Loucy (cell line): ENCODE measurements at regions not wholly inside any gene's neighbourhood (a gene's known extent, or its start where the extent isn't known, plus 50 kb on each side); places are given as distances from the start of the nearest gene placed in this dataset.

Experiments used
- H2AFZ ChIP-seq: fragments of 200-600 bp; sonication (generic); 2 replicates; pipeline ENCODE4 v1.6.0; 2016; ENCODE audit warnings: antibody characterized with exemption, mild to moderate bottlenecking, low read length, moderate library complexity
- H3F3A ChIP-seq: fragments of 200-600 bp; 2 replicates; pipeline ENCODE4 v1.6.0; 2016; ENCODE audit warnings: antibody characterized with exemption, low read depth, mild to moderate bottlenecking
- H3K27me3 ChIP-seq: fragments of 200-600 bp; sonication (generic); 2 replicates; pipeline ENCODE4 v1.6.1; 2014; ENCODE audit warnings: low read length, mild to moderate bottlenecking; ENCODE audit not compliant: insufficient read depth, poor library complexity, severe bottlenecking
- H3K36me3 ChIP-seq: fragments of 200-600 bp; sonication (generic); 2 replicates; pipeline ENCODE4 v1.6.1; 2016; ENCODE audit warnings: low read length; ENCODE audit not compliant: insufficient read depth
- H3K4me1 ChIP-seq: fragments of 200-600 bp; sonication (generic); 2 replicates; pipeline ENCODE4 v1.5.1; 2014; ENCODE audit warnings: low read length, mild to moderate bottlenecking; ENCODE audit not compliant: insufficient read depth, poor library complexity, severe bottlenecking
- H3K4me2 ChIP-seq: fragments of 200-600 bp; sonication (generic); 2 replicates; pipeline ENCODE4 v1.6.0; 2014; ENCODE audit warnings: antibody characterized with exemption, low read length, low read depth, mild to moderate bottlenecking; ENCODE audit not compliant: poor library complexity, severe bottlenecking
- H3K4me3 ChIP-seq: fragments of 200-600 bp; sonication (generic); 2 replicates; pipeline ENCODE4 v1.5.1; 2014; ENCODE audit warnings: low read length, mild to moderate bottlenecking, mixed read lengths; ENCODE audit not compliant: poor library complexity, severe bottlenecking
- H3K79me2 ChIP-seq: fragments of 200-600 bp; sonication (generic); 2 replicates; pipeline ENCODE4 v1.6.1; 2014; ENCODE audit warnings: low read length; ENCODE audit not compliant: insufficient read depth
- H3K9ac ChIP-seq: fragments of 200-600 bp; sonication (generic); 2 replicates; pipeline ENCODE4 v1.6.0; 2014; ENCODE audit warnings: mild to moderate bottlenecking, low read depth, low read length, moderate library complexity; ENCODE audit not compliant: poor library complexity, severe bottlenecking
- H3K9me2 ChIP-seq: fragments of 200-600 bp; sonication (generic); replicated peaks from 2 replicates; pipeline ENCODE4 v1.6.1; 2016; ENCODE audit warnings: low read depth, low read length, mixed read lengths
- H3K9me3 ChIP-seq: fragments of 200-600 bp; sonication (generic); 2 replicates; pipeline ENCODE4 v1.6.1; 2014; ENCODE audit warnings: mild to moderate bottlenecking, antibody characterized with exemption, low read length, low read depth; ENCODE audit not compliant: insufficient read depth
- H4K20me1 ChIP-seq: fragments of 200-600 bp; sonication (generic); 2 replicates; pipeline ENCODE4 v1.6.0; 2014; ENCODE audit warnings: antibody characterized with exemption, low read length, mild to moderate bottlenecking; ENCODE audit not compliant: insufficient read depth, poor library complexity, severe bottlenecking
- EZH2phosphoT487 ChIP-seq: fragments of 200-600 bp; IDR thresholded peaks from 2 replicates; pipeline ENCODE4 v1.6.1; 2018; ENCODE audit warnings: antibody characterized with exemption, mild to moderate bottlenecking, moderate library complexity, borderline replicate concordance
- TF ChIP-seq, protein P1 (sequence below): fragments of 200-600 bp; sonication (generic); conservative IDR thresholded peaks from 2 replicates; pipeline ENCODE4 v1.5.1; 2014; ENCODE audit warnings: mild to moderate bottlenecking, antibody characterized with exemption, low read length

DNA sequence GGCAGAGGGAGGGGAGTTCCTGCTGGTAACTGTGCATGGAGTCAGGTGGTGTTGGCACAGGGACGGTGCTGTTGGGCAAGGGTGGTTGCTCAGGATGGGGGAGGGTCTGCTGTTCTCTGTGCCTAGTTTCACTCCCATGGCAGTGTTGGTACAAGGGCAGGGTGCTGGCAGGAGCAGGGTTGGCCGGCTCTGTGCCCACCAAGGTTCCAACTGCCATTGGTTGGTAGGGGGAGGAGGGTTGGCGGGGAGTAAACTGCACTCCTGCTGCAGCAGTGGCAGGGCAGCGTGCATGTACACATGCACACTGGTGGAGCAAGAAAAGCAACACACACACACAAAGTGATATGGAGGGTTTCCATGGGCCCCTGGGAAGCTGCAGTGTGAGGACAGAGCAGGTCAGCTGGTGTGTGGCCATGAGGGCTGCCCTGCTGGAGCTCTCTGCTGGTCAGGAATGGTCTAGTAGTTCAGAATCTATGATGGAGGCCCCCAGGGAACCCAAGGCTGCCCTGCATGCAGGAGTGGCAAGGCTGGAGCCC is 269.9 kb upstream of the MGAT4C start:
- Histone ChIP-seq H3K9me2 (no peaks in the 10 kb centered on the region), H3K4me3 (no peak overlapping the region), H3K79me2 (no peaks in the 10 kb centered on the region), H3K9ac (no peak overlapping the region), H3K27me3 (no peaks in the 10 kb centered on the region), H3K4me1 (no peaks in the 10 kb centered on the region), H3K9me3 (peaks cover 19% of the 10 kb centered on the region), H3F3A (no peaks in the 10 kb centered on the region), H3K4me2 (no peak overlapping the region), H3K36me3 (no peaks in the 10 kb centered on the region), H2AFZ (no peak overlapping the region), H4K20me1 (no peaks in the 10 kb centered on the region)
- TF ChIP-seq, protein P1, sequence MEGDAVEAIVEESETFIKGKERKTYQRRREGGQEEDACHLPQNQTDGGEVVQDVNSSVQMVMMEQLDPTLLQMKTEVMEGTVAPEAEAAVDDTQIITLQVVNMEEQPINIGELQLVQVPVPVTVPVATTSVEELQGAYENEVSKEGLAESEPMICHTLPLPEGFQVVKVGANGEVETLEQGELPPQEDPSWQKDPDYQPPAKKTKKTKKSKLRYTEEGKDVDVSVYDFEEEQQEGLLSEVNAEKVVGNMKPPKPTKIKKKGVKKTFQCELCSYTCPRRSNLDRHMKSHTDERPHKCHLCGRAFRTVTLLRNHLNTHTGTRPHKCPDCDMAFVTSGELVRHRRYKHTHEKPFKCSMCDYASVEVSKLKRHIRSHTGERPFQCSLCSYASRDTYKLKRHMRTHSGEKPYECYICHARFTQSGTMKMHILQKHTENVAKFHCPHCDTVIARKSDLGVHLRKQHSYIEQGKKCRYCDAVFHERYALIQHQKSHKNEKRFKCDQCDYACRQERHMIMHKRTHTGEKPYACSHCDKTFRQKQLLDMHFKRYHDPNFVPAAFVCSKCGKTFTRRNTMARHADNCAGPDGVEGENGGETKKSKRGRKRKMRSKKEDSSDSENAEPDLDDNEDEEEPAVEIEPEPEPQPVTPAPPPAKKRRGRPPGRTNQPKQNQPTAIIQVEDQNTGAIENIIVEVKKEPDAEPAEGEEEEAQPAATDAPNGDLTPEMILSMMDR, result no peak
- TF ChIP-seq EZH2phosphoT487, result no peak

DNA sequence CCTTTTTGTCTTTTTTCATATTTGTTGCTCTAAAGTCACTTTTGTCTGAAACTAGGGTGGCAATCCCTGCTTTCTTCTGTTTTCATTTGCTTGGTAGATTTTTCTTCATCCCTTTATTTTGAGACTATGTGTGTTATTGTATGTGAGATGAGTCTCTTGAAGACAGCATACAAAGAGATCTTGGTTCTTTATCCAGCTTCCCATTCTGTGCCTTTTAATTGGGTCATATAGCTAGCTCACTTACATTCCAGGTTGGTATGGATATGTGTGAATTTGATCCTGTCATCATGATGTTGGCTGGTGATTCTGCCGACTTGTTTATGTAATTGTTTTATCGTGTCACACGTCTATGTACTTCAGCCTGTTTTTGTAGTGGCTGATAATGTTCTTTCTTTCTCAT is 267.7 kb upstream of the MGAT4C start:
- Histone ChIP-seq H3K9me2 (no peaks in the 10 kb centered on the region), H4K20me1 (no peaks in the 10 kb centered on the region), H3K4me1 (no peaks in the 10 kb centered on the region), H3K4me2 (no peak overlapping the region), H3K27me3 (no peaks in the 10 kb centered on the region), H3K4me3 (no peak overlapping the region), H3F3A (no peaks in the 10 kb centered on the region), H3K9ac (no peak overlapping the region), H3K9me3 (peaks cover 19% of the 10 kb centered on the region), H3K79me2 (no peaks in the 10 kb centered on the region), H3K36me3 (no peaks in the 10 kb centered on the region), H2AFZ (no peak overlapping the region)
- TF ChIP-seq, protein P1, result no peak
- TF ChIP-seq EZH2phosphoT487, result no peak

DNA sequence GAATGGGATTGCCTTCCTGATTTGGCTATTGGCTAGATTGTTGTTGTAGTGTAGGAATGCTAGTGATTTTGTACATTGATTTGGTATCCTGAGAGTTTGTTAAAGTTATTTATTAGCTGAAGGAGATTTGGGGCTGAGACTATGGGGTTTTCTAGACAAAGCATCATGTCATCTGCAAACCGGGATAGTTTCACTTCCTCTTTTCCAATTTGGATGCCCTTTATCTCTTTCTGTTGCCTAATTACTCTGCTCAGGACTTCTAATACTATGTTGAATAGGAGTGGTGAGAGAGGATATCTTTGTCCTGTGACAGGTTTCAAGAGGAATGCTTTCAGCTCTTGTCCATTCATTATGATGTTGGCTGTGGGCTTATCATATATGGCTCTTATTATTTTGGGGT is 265.7 kb upstream of the MGAT4C start:
- Histone ChIP-seq H3K36me3 (no peaks in the 10 kb centered on the region), H4K20me1 (no peaks in the 10 kb centered on the region), H3K9ac (no peak overlapping the region), H3K4me3 (no peak overlapping the region), H3K4me2 (no peak overlapping the region), H3K27me3 (no peaks in the 10 kb centered on the region), H3F3A (no peaks in the 10 kb centered on the region), H3K4me1 (no peaks in the 10 kb centered on the region), H3K9me2 (no peaks in the 10 kb centered on the region), H3K79me2 (no peaks in the 10 kb centered on the region), H2AFZ (no peak overlapping the region), H3K9me3 (peaks cover 19% of the 10 kb centered on the region)
- TF ChIP-seq, protein P1, result no peak
- TF ChIP-seq EZH2phosphoT487, result no peak
